ENCODE measurements at regions not wholly inside any gene's neighbourhood (a gene's known extent, or its start where the extent isn't known, plus 50 kb on each side); places are given as distances from the start of the nearest gene placed in this dataset.

GRCh38 chr7:156522801-156523200 lies 117.8 kb upstream of the RNF32 start:
- Histone ChIP-seq H3K4me3 (replicated peaks in 1 of 3; ENCODE audit: insufficient read depth in 1 of 3, low read depth in 1 of 3, low read length in 3 of 3) (no peak overlapping the region), H3K27me3 (ENCODE audit: control insufficient read depth in 2 of 2, insufficient read depth in 2 of 2, low read length in 2 of 2) (no peaks in the 10 kb centered on the region), H3K36me3 (ENCODE audit: control insufficient read depth in 2 of 2, extremely low read depth in 1 of 2, insufficient read depth in 2 of 2, low read length in 2 of 2) (no peaks in the 10 kb centered on the region), H4K20me1 (replicated peaks; ENCODE audit: control insufficient read depth, extremely low read depth, insufficient read depth, low read length) (no peaks in the 10 kb centered on the region), H3K4me1 (ENCODE audit: control insufficient read depth, extremely low read depth, insufficient read depth, low read length) (no peaks in the 10 kb centered on the region), H2AFZ (ENCODE audit: low read depth, low read length) (no peak overlapping the region), H3K9me3 (replicated peaks; ENCODE audit: control insufficient read depth, insufficient read depth, low read length) (no peaks in the 10 kb centered on the region), H3K9ac (replicated peaks; ENCODE audit: extremely low read depth, insufficient read depth, low read length) (no peak overlapping the region), H3K27ac (ENCODE audit: insufficient read depth, low read depth, low read length) (no peak overlapping the region), H3K4me2 (ENCODE audit: insufficient read depth, low read length) (no peak overlapping the region), H3K9me1 (replicated peaks; ENCODE audit: control insufficient read depth, extremely low read depth, insufficient read depth, low read length) (no peaks in the 10 kb centered on the region), H3K79me2 (ENCODE audit: control insufficient read depth, insufficient read depth, low read length) (no peaks in the 10 kb centered on the region)
- FAIRE-seq (no peak), DNase-seq (ENCODE audit: low read depth, low spot score) (no peak)
- POLR2A ChIA-PET, result no interaction called here
- intact Hi-C loops (cut with micrococcal nuclease) (no loop called here), dilution Hi-C loops (cut with MboI; ENCODE audit: extremely low pct_ligation_motif_present, low sequenced_read_pairs) (no loop called here)
- TF ChIP-seq MAX (IDR thresholded peaks at IDR 0.05; ENCODE audit: insufficient read depth, insufficient read length) (no peak), JUN (IDR thresholded peaks at IDR 0.05; ENCODE audit: borderline replicate concordance, insufficient read depth, insufficient read length, low read depth) (no peak), CTCF (IDR thresholded peaks at IDR 0.05; ENCODE audit: extremely low read depth in 1 of 2, insufficient read depth in 1 of 2, low read depth in 1 of 2, low read length in 2 of 2) (no peak), GATA2 (IDR thresholded peaks at IDR 0.05; ENCODE audit: insufficient read depth, insufficient read length, low read depth, low read length) (no peak), MYC (IDR thresholded peaks at IDR 0.05; ENCODE audit: low read depth, low read length) (no peak), FOS (IDR thresholded peaks at IDR 0.05; ENCODE audit: borderline replicate concordance, insufficient read depth, low read length) (no peak), EZH2 (IDR thresholded peaks at IDR 0.05; ENCODE audit: borderline replicate concordance, low read depth, low read length, severe bottlenecking) (no peak), POLR2AphosphoS5 (IDR thresholded peaks at IDR 0.05; ENCODE audit: insufficient read depth, low read depth, low read length) (no peak), POLR2A (IDR thresholded peaks at IDR 0.05; ENCODE audit: low read depth, low read length) (no peak)
- BruUV-seq (replicated peaks), result no TSS peak
- CTCF ChIA-PET, result no interaction called here
